ENCODE measurements at regions not wholly inside any gene's neighbourhood (a gene's known extent, or its start where the extent isn't known, plus 50 kb on each side); places are given as distances from the start of the nearest gene placed in this dataset.
"Not testable (repeated sequence)": the region's sequence is repeated elsewhere in the genome, so short reads cannot be mapped to it uniquely, and the experiment has no call there.

DNA sequence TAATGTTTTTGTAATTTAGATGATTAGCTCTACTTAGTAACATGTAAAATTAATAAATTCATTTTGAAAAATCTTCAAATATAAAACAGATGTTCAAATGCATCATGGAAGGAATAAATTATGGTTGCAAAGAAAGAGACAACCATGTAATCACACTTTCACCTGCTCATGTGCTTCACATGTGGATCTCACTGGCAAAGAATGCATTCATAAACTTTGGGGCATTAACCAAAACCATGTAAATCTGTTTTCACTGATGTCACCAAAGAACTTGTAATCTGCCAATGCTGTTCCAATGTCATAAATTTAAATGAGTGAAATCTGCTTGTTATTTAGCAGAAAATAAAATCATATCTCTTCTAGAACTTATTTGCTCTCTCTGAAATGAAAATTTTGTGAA is 142.7 kb downstream of the TENT5A start:
- Histone ChIP-seq H3K9me3 (no peaks in the 10 kb centered on the region), H3K27me3 (no peaks in the 10 kb centered on the region), H3K36me3 (ENCODE audit: low read depth, missing control alignments) (no peaks in the 10 kb centered on the region), H3K4me1 (peaks cover 4% of the 10 kb centered on the region), H3K27ac (no peak overlapping the region), H3K4me3 (no peak overlapping the region)
- TF ChIP-seq CTCF (IDR thresholded peaks at IDR 0.05) (no peak), POLR2A (IDR thresholded peaks at IDR 0.05) (no peak)
- intact Hi-C loops (cut with DNase I; ENCODE audit: low total_unique reads): no loop called here
- DNase-seq: no peak

GRCh38 chr6:81608776-81609175 is 143.7 kb downstream of the TENT5A start:
- H3K9me3 ChIP-seq: no peaks in the 10 kb centered on the region
- no peak overlapping the region for H3K4me3 ChIP-seq
- intact Hi-C loops (cut with DNase I; ENCODE audit: low total_unique reads): no loop called here
- H3K27me3 ChIP-seq: no peaks in the 10 kb centered on the region
- DNase-seq: no peak
- no peaks in the 10 kb centered on the region for H3K36me3 ChIP-seq (ENCODE audit: low read depth, missing control alignments)
- WGBS, 2 donors: 87 to 96% methylated on average over 2 of the region's 2 CpGs
- TF ChIP-seq POLR2A (IDR thresholded peaks at IDR 0.05) (no peak), CTCF (IDR thresholded peaks at IDR 0.05) (no peak)
- H3K4me1 ChIP-seq: no peaks in the 10 kb centered on the region
- H3K27ac ChIP-seq: no peak overlapping the region

DNA sequence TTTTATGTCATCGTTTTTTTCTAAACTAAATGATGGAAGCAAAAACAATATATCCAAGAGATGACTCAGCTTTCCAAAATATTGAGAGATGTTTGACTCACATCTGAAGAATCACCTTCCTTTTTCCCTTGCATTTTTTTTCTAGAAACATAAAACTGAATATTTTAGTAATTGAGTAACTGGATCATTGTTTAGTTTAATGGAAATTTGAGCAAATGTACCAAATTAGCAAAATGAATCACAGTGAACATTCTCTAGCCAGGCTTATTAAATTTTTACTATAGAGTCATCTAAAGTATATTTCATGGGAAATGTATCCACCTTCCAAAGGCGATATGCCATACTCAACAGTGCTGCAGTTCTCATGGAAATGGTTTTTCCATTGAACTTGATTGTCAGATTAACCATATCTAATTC is 145.5 kb downstream of the TENT5A start:
- intact Hi-C loops (cut with DNase I; ENCODE audit: low total_unique reads): no loop called here
- TF ChIP-seq CTCF (IDR thresholded peaks at IDR 0.05) (no peak), POLR2A (IDR thresholded peaks at IDR 0.05) (no peak)
- Histone ChIP-seq H3K36me3 (ENCODE audit: low read depth, missing control alignments) (no peaks in the 10 kb centered on the region), H3K4me1 (no peaks in the 10 kb centered on the region), H3K27me3 (no peaks in the 10 kb centered on the region), H3K4me3 (no peak overlapping the region), H3K9me3 (no peaks in the 10 kb centered on the region), H3K27ac (no peak overlapping the region)
- no peak for DNase-seq
- WGBS, 2 donors: 83 to 88% methylated on average over 2 of the region's 2 CpGs

- DNase-seq: no peak
- H3K36me3 ChIP-seq (ENCODE audit: low read depth, missing control alignments): no peaks in the 10 kb centered on the region
- intact Hi-C loops (cut with DNase I; ENCODE audit: low total_unique reads): no loop called here
- no peak overlapping the region for H3K27ac ChIP-seq
- no peaks in the 10 kb centered on the region for H3K27me3 ChIP-seq
- H3K4me3 ChIP-seq: no peak overlapping the region
- H3K4me1 ChIP-seq: no peaks in the 10 kb centered on the region
- 88 to 93% methylated on average over 1 of the region's 1 CpG for WGBS, 2 donors
- no peaks in the 10 kb centered on the region for H3K9me3 ChIP-seq
- TF ChIP-seq POLR2A (IDR thresholded peaks at IDR 0.05) (no peak), CTCF (IDR thresholded peaks at IDR 0.05) (no peak)
These were observed 147.0 kb downstream of the TENT5A start for GRCh38 chr6:81605526-81605925.

- Histone ChIP-seq H3K27ac (no peak overlapping the region), H3K4me3 (no peak overlapping the region), H3K4me1 (no peaks in the 10 kb centered on the region), H3K9me3 (no peaks in the 10 kb centered on the region), H3K27me3 (no peaks in the 10 kb centered on the region), H3K36me3 (ENCODE audit: low read depth, missing control alignments) (no peaks in the 10 kb centered on the region)
- intact Hi-C loops (cut with DNase I; ENCODE audit: low total_unique reads): no loop called here
- TF ChIP-seq CTCF (IDR thresholded peaks at IDR 0.05): no peak
- no peak for TF ChIP-seq POLR2A (IDR thresholded peaks at IDR 0.05)
- 95 to 96% methylated on average over 2 of the region's 2 CpGs for WGBS, 2 donors
- DNase-seq: no peak
These were observed 150.6 kb downstream of the TENT5A start for GRCh38 chr6:81601918-81602317.

- H3K4me1 ChIP-seq; intact Hi-C loops (cut with DNase I; ENCODE audit: low total_unique reads); H3K27me3 ChIP-seq; H3K9me3 ChIP-seq; H3K27ac ChIP-seq; H3K4me3 ChIP-seq; H3K36me3 ChIP-seq (ENCODE audit: low read depth, missing control alignments); DNase-seq: not testable (repeated sequence)
- WGBS, 2 donors: 94 to 99% methylated on average over 4 of the region's 4 CpGs
These were observed 152.0 kb downstream of the TENT5A start for GRCh38 chr6:81600488-81600887.

All from testis (tissue), 2 donors.